SKM-1 treated with dmso at 0.1 percent for 144 hours (cell line): ENCODE measurements at regions not wholly inside any gene's neighbourhood (a gene's known extent, or its start where the extent isn't known, plus 50 kb on each side); places are given as distances from the start of the nearest gene placed in this dataset.

Experiments
- DNase-seq: peaks from one replicate; lab custom pipeline; 2025; ENCODE audit not compliant: unreplicated experiment; lab: John Stamatoyannopoulos, UW

DNA sequence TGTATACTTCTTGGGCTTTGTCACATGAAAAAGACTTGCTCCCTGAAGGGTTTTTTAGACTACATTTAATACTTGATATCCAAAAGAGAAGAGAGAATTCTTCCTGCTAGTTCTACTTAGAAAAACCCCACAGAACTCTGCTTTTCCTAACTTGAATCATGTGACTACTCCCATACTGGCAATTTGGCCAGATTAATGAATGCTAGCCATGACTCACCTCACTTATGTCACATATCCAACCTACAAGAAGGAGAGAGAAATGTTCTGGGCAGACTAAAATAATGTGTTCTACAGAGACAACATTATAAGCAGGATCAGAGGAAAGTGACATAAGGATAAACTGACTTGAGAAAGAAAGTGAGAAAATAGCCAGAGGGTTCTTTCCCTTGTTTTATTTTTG is 249.3 kb upstream of the GULP1 start:
- no peak for DNase-seq

DNA sequence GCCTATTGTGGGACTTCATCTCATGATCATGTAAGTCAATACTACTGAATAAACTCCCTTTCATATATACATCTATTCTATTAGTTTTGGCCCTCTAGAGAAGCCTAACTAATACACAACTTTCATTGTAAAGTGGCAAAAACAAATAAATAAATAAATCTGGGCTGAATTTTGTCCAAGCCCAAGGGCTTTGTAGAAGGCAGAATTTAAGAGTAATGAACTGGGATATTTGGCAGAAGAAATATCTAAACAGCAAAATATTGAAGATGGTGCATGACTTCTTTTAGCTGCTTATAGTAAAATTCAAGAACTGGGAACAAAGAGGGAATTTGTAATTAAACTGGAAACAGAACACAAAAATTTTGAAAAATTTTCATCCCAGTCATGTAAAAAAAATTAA is 246.7 kb upstream of the GULP1 start:
- no peak for DNase-seq

DNA sequence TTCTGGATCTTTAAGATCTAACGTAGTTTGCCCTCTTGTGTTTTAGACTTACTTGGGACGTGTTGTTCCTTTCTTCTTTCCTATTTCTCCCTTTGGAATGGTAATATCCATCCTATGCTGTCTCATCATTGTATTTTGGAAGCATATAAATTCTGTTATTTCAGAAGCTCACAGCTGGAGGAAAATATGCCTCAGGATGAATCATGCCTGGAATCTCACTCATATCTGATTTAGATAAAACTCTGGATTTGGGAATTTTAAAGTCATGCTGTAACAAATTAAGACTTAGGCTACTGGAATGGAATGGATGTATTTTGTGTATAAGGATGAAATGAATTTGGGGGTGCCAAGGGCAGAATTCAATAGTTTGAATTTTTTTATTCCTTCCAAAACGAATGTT is 245.2 kb upstream of the GULP1 start:
- no peak for DNase-seq

DNA sequence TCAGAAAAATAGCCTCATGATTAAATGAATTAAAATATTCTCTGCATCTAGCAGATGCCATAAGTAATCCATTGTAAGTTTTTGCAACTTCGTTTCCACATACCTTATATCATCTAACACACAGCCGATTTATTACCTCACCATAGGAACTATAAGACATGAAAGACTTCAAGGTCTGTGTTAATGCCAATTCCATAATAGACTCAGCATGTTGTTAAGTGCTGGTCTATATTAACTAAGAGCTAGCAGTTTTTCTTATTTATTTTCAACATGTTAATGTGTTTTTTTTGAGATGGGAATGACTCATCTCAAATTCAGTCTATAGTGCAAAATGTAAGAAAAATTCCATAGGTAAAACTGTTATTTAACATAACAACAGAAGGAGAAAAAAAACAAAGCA is 243.9 kb upstream of the GULP1 start:
- DNase-seq: no peak

DNA sequence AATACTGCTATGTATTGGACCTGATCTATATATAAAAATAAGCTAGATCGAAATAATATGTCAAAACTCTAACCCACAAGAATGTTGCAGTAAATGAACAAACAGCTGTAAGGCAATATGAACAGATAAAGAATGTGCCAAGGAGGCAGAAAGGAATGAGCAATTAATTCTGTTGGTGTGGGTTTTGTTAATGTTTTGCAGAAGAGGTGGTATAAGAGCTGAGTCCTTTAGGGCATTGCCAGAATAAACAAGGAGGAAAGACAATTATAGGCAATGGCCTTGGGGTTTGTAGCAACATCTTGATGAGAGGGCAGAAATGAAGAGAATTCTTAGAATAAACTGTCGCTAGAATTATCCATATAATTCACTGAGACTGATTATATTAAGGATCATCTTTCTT is 240.9 kb upstream of the GULP1 start:
- no peak for DNase-seq

DNA sequence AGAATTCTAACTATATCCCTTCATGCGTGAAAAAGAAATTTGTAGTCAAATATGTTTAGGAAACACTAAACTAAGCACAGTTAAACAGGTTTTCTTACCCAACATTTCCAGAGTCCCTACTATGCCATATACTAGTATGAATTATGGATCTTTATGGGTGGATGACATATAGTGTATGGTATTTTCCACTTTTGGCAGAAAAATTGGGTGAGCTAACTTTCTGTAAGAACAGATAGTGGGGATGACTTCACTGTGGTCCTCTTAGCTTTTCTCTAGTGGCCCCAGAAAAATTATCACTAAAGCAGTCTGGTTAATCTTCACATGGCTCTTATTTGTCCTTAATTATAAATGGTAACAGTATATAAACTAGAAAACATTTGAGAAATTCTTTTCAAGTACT is 240.0 kb upstream of the GULP1 start:
- DNase-seq: no peak

DNA sequence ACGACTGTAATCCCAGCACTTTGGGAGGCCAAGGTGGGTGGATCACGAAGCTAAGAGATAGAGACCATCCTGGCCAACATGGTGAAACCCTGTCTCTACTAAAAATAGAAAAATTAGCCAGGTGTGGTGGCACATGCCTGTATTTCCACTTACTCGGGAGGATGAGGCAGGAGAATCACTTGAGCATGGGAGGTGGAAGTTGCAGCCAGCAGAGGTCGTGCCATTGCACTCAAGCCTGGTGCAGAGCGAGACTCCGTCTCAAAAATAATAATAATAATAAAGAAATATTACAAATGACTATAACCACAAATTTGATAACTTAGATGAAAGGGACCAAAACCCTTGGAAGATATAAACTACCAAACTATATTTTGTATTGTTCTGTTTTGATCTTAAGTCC is 226.3 kb upstream of the GULP1 start:
- no peak for DNase-seq

DNA sequence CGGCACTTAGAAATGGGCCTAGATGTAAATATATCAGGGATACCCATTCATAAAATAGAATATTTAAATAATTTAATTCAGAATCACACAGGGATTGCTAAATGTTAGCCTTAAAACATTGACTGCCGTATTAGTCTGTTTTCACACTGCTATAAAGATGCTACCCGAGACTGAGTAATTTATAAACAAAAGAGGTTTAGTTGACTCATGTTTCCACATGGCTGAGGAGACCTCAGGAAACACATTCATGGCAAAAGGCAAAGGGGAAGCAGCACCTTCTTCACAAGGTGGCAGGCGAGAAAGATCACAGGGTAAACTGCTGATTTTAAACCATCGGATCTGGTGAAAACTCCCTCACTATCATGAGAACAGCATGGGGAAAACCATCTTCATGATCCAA is 223.6 kb upstream of the GULP1 start:
- no peak for DNase-seq

DNA sequence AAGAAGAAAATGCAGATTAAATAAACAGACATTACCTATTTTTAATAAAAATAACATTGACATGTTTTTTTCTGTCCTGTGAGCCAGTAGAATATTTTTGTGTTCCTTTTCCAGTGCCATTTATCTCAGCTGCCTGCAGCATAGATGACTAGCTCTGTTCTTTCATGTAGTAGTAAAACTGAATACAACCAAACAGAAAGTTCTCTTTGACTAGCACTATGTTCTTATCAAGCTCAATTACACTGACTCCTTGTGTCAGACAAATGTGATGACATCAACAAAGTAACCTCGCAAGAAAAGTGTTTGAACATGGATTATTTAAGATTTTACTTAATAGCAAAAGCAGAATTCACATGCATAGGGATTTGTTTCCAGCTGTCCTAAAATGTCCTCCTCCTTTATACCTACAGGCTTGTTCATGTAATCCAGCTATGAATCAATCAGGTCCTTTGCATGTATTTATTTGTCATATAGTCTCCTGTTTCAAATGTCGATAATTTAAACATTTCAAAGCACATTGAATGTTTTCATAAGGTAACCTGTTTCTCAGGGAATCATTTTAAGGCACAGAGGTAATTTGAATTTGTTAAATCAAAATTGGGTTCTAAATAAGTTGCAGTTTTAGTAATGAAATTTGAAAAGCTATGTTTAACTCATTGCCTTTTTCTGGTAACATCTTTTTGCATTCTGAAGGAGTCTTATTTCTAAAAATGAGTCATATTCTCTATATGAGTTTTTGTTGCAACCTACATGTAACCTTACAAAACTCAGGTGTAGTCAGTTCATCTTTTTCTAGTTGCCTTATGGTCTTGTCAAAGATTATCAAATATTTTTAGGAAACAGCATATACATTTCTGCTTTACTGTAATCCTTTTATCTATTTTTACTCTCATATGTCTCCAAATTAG is 215.3 kb upstream of the GULP1 start:
- DNase-seq: no peak

DNA sequence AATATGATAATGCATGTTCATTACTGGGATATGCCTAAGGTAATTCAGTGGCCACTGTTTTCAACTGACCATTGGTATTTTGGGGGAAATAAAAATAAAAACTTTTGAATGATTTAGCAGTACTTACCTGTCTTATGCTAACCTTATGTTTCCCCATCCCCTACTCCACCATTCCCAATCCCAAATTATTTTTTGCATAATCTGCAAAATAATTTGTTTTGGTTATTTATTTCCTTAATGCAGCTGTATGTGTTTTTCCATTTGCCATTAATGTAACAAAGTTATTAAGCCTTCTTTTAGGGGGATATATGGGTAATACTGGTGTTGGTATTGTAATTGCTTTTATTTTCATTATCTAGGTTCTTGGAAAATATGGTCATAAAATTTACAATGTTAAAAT is 213.9 kb upstream of the GULP1 start:
- DNase-seq: no peak

DNA sequence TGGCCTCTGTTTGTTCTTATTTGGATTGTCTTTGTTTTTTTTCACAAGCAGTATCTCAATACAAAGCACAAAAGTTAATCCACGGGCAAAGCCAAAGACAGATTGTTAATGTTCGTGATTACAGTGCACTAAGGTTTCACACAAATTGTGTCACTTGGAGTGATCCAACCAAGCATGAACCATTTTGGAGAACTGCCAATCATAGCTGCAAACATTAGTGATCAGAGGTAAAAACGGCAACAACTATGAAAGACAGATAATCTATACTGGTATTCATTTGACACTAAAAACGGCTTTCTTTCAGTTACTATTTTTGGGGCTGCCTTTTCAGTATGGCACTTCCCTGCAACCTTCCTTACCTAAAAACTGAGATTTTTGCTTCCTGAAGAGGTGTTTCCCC is 213.1 kb upstream of the GULP1 start:
- DNase-seq: no peak

DNA sequence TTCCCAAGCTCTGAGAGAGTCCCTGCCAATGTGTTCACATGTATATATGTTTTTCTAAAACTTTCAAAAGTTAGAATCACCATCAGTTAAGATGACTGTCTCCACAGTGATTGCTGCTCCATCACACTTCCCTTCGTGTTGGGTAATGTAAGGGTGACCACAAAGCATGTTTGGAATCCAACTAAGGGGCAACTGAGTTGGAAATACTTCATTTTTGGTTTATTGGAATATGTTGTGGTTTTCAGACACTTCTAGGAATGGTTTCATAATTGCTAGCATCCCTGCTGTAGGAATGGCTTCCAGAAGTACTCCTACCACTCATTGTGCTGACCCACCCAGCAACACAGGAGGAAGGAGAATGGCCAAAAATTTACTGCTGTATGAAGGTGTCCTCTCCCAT is 212.5 kb upstream of the GULP1 start:
- no peak for DNase-seq

DNA sequence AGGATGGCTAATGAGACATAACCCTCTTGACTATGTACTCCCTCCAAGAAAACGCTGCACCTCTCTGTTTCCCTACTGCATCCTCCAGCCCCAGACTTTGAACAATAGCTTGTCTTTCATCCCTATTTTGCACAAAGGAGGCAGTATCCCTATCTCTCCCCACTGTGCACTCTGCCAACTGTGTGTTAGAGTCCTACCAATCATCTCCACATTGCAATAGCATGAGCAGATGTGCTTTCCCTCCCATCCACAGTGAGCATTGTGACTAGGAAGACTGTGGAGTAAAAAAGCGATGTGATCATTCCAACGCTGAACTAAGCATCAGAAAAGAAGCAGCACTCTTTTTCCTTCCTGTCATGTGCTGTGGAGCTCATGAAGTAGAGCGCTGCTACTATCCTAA is 206.3 kb upstream of the GULP1 start:
- DNase-seq: no peak

DNA sequence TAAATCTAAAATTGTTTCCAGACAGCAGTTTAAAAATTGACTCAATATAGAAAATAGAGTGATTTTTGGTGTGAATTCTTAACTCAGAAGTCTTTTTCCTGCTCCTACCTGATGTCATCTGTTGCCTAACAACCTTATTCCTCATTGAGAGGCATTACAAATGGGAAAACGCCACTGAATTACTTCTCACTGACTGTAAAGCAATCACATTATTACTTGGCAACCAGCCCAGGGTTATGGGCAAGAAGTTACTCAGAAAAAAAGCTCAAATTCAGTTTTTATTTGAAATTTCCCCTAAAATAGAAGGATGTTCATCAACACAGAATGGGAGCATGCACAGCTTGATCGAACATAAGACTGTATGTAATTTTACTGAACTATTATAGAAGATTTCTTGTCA is 201.8 kb upstream of the GULP1 start:
- DNase-seq: no peak

DNA sequence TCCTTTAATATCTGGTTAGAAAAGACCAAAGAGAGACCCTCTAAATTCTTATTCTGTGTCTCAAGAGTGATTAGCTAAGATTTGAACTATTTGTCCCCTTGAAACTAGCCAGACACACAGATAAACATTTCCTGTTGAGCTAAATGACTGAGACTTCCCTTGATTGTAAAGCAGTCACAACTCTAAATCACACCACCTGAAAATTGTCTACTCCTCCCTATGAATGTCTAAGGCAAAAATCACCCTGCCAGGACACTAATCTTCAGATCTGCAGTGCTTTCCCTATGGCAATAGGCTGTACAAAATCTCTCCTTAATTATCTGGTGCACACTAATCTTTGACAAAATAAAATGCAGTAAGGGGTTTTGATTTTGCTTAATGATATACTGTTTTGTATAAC is 200.5 kb upstream of the GULP1 start:
- DNase-seq: no peak

DNA sequence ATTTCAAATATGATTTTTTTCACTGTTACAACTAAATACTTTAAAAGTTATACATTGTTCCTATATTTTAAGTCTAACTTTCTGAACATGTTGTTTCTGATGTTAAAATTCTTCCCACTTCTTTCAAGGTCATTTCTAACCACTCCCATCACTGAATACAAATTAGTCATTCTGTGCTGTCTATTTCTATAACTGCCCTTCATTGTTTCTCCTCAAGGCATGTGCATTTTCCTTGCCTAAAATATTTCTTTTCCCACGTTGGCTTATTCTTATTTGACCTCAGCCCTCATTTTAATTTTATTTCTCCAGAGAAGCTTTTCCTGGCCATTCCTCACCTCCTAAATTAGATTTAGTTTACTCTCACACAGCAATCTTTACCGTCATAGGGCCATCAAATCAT is 198.9 kb upstream of the GULP1 start:
- DNase-seq: no peak

DNA sequence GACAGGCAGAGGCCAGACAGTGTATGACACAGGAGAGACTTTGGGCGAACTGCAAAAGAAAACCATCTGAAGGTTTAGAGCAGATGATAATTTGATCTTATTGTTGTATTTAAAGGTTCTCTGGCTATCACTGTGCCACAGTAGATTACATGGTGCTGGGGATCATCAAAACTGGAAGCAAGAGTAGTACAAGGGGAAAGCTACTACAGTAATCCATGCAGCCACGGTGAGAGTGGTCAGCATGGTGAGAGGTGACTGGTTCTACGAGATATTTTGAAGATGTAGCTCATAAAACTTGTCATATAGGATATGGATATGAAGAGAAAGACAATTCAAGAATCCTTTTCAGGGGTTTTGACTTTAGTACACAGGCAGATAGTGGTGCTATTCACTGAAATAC is 194.8 kb upstream of the GULP1 start:
- DNase-seq: no peak

DNA sequence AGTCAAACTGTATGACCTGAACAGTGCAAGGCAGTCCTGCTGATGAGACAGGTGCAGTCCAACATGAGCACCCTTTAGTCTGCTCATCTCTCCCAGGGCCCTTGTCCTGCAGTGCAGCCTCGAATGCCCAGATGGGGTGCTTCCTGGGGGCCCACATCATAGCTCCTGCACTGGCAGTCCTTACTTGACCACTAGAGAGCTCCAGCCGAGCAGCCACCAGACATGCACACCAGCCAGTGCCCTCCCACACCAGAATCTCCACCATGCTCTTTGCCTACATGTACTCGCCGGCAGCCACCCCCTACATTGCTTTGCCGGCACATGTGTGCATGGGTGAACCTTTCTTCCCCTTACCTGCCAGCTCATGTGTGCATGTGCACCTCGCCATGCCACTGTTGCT is 188.8 kb upstream of the GULP1 start:
- no peak for DNase-seq

DNA sequence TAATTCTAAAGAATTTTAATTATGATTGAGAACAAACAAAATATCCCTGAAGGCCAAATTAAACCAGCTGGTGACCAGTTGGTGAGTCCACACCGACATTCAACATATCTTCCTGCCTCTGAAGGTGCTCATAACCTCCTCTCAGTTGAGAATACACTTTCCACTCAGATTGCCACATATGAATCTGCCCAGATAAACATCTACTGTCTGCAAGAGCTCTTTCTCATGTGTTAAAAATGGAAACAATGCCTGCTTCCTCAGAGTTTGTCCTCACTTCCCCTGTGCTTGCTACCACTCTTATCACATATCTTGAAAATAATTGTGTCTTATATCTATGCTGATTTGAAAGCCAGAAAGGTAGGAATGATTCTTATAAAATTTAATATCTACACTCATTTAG is 177.7 kb upstream of the GULP1 start:
- peak; percentile 23 for DNase-seq

DNA sequence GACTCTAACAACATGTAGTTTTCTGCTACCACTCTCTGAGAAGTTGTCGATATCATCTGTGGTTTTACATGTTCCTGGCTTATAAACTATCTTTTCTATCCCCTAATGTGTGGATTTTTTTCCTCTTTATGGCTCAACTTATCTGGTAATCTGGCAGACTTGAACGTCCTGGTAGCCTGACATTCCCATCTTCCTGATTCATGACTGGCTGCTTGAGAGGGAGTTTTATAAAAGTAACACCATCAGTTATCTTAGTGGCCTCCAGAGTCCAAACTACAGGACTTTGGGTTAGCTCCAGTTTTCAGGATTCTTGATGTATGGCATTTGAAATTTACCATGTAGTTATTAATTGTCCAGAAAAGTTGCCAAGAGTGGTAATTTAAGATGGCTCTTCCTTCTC is 174.0 kb upstream of the GULP1 start:
- no peak for DNase-seq

DNA sequence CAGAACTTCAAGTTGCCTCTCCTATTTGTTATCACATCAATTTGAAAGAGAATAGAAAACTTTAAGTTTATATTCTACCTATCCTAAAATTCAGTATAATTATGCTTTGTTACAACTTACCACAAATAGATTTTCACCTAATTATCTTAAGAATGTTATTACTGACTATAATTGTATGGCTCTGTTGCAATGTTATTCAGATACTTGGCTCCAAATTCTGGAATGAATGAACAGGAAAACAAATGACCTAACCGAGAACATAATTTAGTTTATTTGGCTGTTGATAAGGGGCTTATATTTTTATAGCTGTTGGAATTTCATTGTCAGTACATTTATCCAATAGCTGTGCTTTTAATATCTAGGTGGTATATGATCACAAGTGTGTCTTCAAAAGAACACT is 173.2 kb upstream of the GULP1 start:
- DNase-seq: no peak

DNA sequence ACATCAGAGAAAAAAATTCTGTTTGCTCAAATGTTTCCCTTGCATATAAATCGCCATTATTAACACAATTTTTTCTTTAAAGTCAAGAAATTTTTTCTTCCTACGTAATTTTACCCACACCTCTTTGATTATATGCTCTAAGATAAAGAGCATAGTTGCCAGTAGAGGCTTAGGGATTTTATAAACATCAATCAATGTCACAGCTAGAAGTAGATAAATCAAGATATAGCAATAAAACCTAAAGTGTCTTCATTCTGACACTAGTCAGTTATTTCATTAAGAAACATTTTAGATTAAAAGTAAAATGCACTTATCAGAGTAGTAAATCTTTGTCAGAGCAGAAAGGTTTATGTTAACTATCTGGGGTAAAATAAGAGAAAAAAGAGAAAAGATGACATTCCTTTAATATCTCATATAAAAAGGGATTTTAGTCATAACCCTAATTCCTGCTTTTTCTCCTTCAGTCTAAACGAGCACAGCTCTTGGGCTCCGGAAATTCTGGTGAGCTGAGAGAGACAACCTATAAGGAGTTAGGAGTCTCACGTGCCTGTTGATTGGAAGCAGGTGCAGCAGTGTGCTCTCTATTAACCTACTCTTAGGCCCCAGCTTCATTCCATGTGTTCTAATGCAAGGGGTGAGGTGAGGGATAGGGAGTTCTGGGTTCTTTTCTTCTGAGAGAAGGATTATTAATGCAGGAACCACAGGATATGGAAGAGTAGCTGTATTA is 172.4 kb upstream of the GULP1 start:
- no peak for DNase-seq

DNA sequence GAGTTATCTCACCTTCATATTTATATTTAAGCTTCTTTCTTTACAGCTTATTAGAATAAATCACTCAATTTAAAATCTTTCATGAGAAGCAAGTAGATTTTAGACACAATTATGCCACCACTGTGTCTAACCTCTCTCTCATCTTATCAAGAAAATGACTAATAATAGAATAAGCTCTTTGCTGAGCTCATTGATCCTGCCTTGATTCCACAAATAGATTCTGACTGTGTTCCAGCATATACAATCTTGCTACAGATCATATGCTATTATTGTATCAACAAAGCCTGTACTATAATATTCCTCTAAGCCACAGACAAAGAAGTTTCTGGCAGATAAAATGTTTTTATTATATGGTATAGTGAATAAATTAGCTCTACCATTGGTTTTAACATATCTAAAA is 168.7 kb upstream of the GULP1 start:
- no peak for DNase-seq
